Body of pancreas (tissue), 4 donors: ENCODE measurements at regions not wholly inside any gene's neighbourhood (a gene's known extent, or its start where the extent isn't known, plus 50 kb on each side); places are given as distances from the start of the nearest gene placed in this dataset.

Experiments
- ATAC-seq: fragments of 150-250 bp; one replicate; pipeline ENCODE4 v1.9.1; 2016
- DNase-seq, 4 donors: peaks; one replicate each; pipeline ENCODE4 v3.0.0-alpha.2; 2019
- H3K27ac ChIP-seq, 4 donors: fragments of 200-600 bp; sonication (generic); 1 replicate in 3 of 4; 2 replicates in 1 of 4; pipeline versions ENCODE4 v1.5.1 to v1.6.1; 2016 to 2019; ENCODE audit warnings: mild to moderate bottlenecking in 1 of 4, mixed read lengths in 1 of 4, moderate library complexity in 1 of 4
- H3K27me3 ChIP-seq, 2 donors: fragments of 200-600 bp; sonication (generic); one replicate each; pipeline ENCODE4 v1.6.0; 2016; ENCODE audit warnings: mild to moderate bottlenecking in 1 of 2
- H3K36me3 ChIP-seq, 2 donors: fragments of 200-600 bp; sonication (generic); replicated peaks in 1 of 2; 2 replicates each; pipeline ENCODE4 v1.5.1; 2016; ENCODE audit warnings: low read depth in 2 of 2; ENCODE audit not compliant: insufficient read depth in 1 of 2
- H3K4me1 ChIP-seq: fragments of 200-600 bp; sonication (generic); one replicate; pipeline ENCODE4 v1.6.0; 2016
- H3K4me3 ChIP-seq, 2 donors: fragments of 200-600 bp; sonication (generic); 1 replicate in 1 of 2; 2 replicates in 1 of 2; pipeline ENCODE4 v1.5.1; 2016 to 2019
- H3K9me3 ChIP-seq, 3 donors: fragments of 200-600 bp; sonication (generic); 1 replicate in 2 of 3; 2 replicates in 1 of 3; pipeline ENCODE4 v1.5.1; 2016
- POLR2A ChIP-seq, 3 donors: fragments of 450-650 bp; IDR thresholded peaks; one replicate each; pipeline ENCODE4 v1.6.1; 2016; ENCODE audit warnings: antibody characterized with exemption in 3 of 3, mild to moderate bottlenecking in 2 of 3
- WGBS, 2 donors: methylation state at CpG; one replicate each; pipeline ENCODE4 v1.1.5; 2017; 5-methylcytosine and 5-hydroxymethylcytosine counted together
- intact Hi-C: fragments of 100-400 bp; cut with DNase I; formaldehyde crosslinking; loops from one replicate; pipeline ENCODE4 v1.15.1; 2023
- TF ChIP-seq, protein P1 (sequence below), 7 experiments: fragments of 450-650 bp in 4 of 7; fragments of 200-600 bp in 3 of 7; sonication (generic) in 3 of 7; IDR thresholded peaks; one replicate each; pipeline ENCODE4 v1.5.1; 2016 to 2019; ENCODE audit warnings: antibody characterized with exemption in 7 of 7

DNA sequence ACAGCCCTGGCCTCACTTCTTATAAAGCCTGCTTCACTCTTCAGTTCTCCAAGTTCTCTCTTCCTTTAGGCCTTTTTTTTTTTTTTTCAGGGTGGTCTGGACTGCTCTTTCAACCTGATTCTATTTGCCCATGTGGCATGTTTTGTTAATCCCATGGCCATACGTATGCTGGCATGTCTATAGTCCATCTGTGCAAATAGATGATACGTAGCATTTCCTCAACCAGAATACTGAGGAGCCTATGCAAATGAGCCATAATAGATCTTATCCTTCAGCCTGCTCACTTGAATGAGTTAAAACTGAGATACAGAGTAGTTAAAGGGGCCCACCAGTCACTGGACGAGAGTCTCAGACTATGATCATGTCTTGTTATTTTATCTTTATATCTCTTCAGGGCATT lies 265.2 kb upstream of the CXCR4 start:
- DNase-seq (no peak), ATAC-seq (no peak)
- WGBS, 2 donors = 71% methylated on average over 3 of the region's 3 CpGs
- H3K27me3 ChIP-seq = no peaks in the 10 kb centered on the region
- TF ChIP-seq, protein P1, sequence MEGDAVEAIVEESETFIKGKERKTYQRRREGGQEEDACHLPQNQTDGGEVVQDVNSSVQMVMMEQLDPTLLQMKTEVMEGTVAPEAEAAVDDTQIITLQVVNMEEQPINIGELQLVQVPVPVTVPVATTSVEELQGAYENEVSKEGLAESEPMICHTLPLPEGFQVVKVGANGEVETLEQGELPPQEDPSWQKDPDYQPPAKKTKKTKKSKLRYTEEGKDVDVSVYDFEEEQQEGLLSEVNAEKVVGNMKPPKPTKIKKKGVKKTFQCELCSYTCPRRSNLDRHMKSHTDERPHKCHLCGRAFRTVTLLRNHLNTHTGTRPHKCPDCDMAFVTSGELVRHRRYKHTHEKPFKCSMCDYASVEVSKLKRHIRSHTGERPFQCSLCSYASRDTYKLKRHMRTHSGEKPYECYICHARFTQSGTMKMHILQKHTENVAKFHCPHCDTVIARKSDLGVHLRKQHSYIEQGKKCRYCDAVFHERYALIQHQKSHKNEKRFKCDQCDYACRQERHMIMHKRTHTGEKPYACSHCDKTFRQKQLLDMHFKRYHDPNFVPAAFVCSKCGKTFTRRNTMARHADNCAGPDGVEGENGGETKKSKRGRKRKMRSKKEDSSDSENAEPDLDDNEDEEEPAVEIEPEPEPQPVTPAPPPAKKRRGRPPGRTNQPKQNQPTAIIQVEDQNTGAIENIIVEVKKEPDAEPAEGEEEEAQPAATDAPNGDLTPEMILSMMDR (IDR thresholded peaks at IDR 0.05) = no peak
- TF ChIP-seq POLR2A (IDR thresholded peaks at IDR 0.05) = no peak
- intact Hi-C loops = loop anchor here (10.0 kb wide), 1 partner anchor 468 kb away; no protein-coding TSS in a partner anchor
- no peaks in the 10 kb centered on the region for H3K9me3 ChIP-seq
- no peak overlapping the region for H3K27ac ChIP-seq
- no peaks in the 10 kb centered on the region for H3K4me1 ChIP-seq
- H3K36me3 ChIP-seq = no peaks in the 10 kb centered on the region
- no peak overlapping the region for H3K4me3 ChIP-seq

DNA sequence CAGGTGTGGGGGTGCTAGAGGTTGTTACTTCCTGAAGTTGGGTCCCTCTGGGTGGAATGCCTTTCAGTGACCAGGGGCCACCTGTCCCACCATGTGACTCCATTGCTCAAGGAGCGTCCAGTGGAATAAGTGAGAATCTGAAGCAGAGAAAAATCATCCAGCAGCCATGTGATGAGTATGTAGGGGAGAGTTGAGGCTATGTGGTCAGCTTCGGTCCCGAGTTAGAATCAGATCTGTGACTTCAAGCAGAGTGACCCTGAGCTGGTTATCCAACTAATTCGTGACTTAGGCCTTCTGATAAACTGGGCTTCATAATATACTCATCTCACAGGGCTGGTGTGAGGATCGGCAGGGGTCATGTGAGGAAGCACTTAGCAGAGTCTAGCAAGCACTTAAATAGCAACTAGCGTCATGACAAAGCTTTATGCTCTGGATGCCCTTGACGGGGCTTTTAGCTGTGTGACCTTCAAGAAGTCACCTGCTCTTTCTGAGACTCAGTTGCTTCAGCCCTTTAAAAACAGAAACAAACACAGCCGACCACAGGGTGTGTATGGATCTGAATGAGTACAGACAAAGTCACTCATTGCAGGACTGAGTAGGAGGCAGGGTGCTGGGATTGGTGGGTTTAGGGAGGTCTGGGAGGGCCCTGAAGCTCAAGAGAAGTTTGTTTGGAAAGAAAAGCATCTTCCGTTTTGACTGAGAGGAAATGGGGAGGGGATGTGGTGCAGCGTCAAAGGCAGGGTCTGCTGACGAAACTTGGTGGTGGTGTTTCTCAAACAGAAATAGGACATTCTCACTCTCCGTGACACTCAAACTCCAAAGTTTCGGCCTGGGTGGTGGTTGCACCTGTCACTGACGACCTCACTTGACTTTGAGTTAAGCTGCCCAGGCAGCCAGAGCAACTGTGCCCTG lies 264.0 kb upstream of the CXCR4 start:
- intact Hi-C loops = loop anchor here (10.0 kb wide), 1 partner anchor 467 kb away; no protein-coding TSS in a partner anchor
- no peak overlapping the region for H3K27ac ChIP-seq

DNA sequence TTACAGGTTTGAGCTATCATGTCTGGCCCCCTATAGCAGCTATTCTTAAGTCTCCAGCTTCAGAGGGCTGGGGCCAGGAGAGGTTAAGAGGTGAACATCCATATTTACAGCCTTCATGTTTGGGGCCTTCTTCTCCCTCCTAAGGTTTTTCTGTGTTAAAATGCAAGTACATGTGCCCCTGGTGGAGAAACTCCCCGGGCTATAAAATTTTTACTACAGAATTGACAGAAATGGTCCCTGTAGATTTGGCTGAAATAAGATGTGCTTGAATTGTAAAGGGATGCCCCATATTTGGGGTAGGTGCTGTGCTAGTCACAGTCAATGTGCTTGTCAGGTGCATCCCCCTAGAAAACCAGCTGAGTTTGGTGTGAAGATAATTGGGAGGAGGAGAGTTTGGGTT lies 263.3 kb upstream of the CXCR4 start:
- H3K9me3 ChIP-seq = no peaks in the 10 kb centered on the region
- WGBS, 2 donors = 75 to 92% methylated on average over 1 of the region's 1 CpG
- DNase-seq = no peak
- TF ChIP-seq POLR2A (IDR thresholded peaks at IDR 0.05) = no peak
- TF ChIP-seq, protein P1 (IDR thresholded peaks at IDR 0.05) = no peak
- ATAC-seq = no peak
- H3K4me3 ChIP-seq = no peak overlapping the region
- H3K27ac ChIP-seq = no peak overlapping the region
- H3K4me1 ChIP-seq = no peaks in the 10 kb centered on the region
- no peaks in the 10 kb centered on the region for H3K27me3 ChIP-seq
- intact Hi-C loops = loop anchor here (10.0 kb wide), 1 partner anchor 466 kb away; no protein-coding TSS in a partner anchor
- H3K36me3 ChIP-seq = no peaks in the 10 kb centered on the region

More for the DNA sequence above, 264.0 kb upstream of the CXCR4 start:
- no peaks in the 10 kb centered on the region for H3K9me3 ChIP-seq
- 52 to 55% methylated on average over 14 of the region's 14 CpGs for WGBS, 2 donors
- no peaks in the 10 kb centered on the region for H3K27me3 ChIP-seq
- ATAC-seq (no peak), DNase-seq (peak in 1 of 4 donors; percentile 37)
- H3K36me3 ChIP-seq = no peaks in the 10 kb centered on the region
- no peak overlapping the region for H3K4me3 ChIP-seq
- no peak for TF ChIP-seq POLR2A (IDR thresholded peaks at IDR 0.05)
- TF ChIP-seq, protein P1 (IDR thresholded peaks at IDR 0.05) = no peak
- no peaks in the 10 kb centered on the region for H3K4me1 ChIP-seq

DNA sequence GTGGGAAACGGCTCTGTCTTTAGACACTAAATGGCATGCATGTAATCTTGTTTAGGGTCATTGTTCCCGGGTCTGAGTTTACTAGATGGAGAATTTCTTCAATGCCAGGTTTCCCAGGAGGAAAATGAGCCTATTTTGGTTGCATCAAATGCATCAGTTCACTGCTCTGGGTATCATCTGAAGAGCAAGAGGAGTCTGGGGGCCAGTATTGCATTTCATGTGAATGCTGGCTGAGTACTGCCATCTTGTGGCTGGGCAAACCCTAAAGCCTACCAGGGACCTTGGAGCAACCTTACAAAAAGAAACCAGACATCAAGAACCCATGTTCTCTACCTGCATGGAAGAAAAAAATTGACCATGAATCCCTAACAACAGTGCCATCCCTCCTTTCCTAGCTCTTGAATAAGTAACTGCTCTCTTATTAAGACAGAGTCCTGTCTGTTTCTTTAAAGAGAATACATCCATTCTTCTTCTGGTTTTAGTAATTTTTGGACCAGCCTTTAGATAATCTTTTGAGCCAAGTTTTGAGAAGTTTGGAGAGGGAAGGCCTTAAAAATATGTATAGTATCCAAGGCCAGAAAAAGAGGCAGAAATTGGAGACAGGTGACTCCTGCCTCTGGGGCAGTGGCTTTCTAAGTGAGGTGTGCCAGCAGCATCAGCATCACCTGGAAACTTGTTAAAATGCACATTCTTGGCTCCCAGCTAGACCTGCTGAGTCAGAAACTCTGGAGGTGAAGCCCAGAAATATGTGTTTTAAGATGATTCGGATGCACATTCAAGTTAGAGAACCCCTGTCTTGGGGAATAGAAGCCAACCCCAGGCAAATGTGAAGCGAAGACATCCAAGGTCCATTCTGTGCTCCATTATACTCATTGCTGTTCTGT lies 261.0 kb upstream of the CXCR4 start:
- TF ChIP-seq POLR2A (IDR thresholded peaks at IDR 0.05) = no peak
- TF ChIP-seq, protein P1 (IDR thresholded peaks at IDR 0.05) = peak; percentile 31 to 69 (median 54)
- no peaks in the 10 kb centered on the region for H3K27me3 ChIP-seq
- H3K4me3 ChIP-seq = no peak overlapping the region
- intact Hi-C loops = no loop called here
- DNase-seq = peak in 3 of 4 donors; percentile 39 to 56 (median 54)
- no peaks in the 10 kb centered on the region for H3K4me1 ChIP-seq
- no peak for ATAC-seq
- WGBS, 2 donors = 43 to 45% methylated on average over 4 of the region's 4 CpGs
- no peaks in the 10 kb centered on the region for H3K9me3 ChIP-seq
- no peak overlapping the region for H3K27ac ChIP-seq
- H3K36me3 ChIP-seq = no peaks in the 10 kb centered on the region
